Mammary epithelial cell (primary cell): ENCODE measurements at regions not wholly inside any gene's neighbourhood (a gene's known extent, or its start where the extent isn't known, plus 50 kb on each side); places are given as distances from the start of the nearest gene placed in this dataset.

Source experiments
- EZH2 ChIP-seq: IDR thresholded peaks from 2 replicates; pipeline ENCODE4 v1.6.1; 2012; ENCODE audit warnings: low read length, inconsistent platforms, borderline replicate concordance
- TF ChIP-seq, protein P1 (sequence below), 2 donors: IDR thresholded peaks in 1 of 2; conservative IDR thresholded peaks in 1 of 2; 2 replicates each; pipeline ENCODE4 v1.5.1; 2011 to 2012; ENCODE audit warnings: inconsistent platforms in 2 of 2, low read length in 2 of 2, mild to moderate bottlenecking in 2 of 2, control low read depth in 1 of 2, low read depth in 1 of 2; ENCODE audit not compliant: insufficient read depth in 1 of 2; ENCODE audit errors: extremely low read depth in 1 of 2

GRCh38 chr12:92242907-92243306 lies 97.3 kb upstream of the BTG1 start:
- TF ChIP-seq EZH2 = no peak
- TF ChIP-seq, protein P1, sequence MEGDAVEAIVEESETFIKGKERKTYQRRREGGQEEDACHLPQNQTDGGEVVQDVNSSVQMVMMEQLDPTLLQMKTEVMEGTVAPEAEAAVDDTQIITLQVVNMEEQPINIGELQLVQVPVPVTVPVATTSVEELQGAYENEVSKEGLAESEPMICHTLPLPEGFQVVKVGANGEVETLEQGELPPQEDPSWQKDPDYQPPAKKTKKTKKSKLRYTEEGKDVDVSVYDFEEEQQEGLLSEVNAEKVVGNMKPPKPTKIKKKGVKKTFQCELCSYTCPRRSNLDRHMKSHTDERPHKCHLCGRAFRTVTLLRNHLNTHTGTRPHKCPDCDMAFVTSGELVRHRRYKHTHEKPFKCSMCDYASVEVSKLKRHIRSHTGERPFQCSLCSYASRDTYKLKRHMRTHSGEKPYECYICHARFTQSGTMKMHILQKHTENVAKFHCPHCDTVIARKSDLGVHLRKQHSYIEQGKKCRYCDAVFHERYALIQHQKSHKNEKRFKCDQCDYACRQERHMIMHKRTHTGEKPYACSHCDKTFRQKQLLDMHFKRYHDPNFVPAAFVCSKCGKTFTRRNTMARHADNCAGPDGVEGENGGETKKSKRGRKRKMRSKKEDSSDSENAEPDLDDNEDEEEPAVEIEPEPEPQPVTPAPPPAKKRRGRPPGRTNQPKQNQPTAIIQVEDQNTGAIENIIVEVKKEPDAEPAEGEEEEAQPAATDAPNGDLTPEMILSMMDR (conservative IDR thresholded peaks at IDR 0.05 in 1 of 2, IDR thresholded peaks at IDR 0.05 in 1 of 2; ENCODE audit: extremely low read depth in 1 of 2, insufficient read depth in 1 of 2, low read depth in 1 of 2, low read length in 2 of 2) = no peak
